ENCODE measurements at regions not wholly inside any gene's neighbourhood (a gene's known extent, or its start where the extent isn't known, plus 50 kb on each side); places are given as distances from the start of the nearest gene placed in this dataset.

GRCh38 chr6:156402227-156402626 is 375.0 kb upstream of the ARID1B start:
- DNase-seq, result no peak

DNA sequence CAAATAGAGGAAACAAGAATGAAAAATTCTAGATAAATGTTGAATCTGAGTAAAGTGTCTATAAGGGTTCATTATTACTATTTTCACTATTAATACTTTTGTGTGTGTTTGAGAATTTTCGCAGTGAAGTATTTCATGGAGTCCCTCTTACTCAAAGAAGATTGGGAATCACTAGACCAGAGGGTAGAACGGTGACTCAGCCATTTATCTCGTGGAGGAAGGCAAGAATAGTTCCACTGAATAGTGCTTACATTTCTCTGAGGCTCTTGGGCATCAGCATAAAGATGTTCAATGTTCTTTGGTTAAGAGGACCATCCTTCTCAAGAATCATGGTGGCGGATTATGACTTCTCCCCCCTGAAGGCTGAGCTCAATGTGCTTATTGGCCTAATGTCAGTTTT is 376.7 kb upstream of the ARID1B start:
- DNase-seq, result no peak

DNA sequence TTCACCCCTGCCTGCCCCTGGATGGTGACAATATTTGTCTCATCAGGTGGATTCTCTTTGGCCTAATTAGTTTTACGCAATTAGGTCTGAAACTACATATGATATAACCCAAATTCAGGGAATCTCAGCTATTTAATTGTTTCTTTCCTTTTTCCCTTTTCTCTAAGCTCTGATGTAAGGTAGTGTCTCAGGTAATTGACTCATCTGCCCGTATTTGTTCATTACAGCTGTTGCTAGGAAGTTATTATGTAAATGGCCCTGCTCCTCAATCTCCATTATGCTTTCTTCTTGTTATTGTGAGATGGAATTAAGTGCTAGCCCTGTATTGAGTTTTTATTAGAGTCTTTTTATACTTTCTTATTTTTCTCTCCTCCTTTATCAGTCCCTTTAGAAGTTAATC is 378.2 kb upstream of the ARID1B start:
- DNase-seq, result no peak

- DNase-seq, result no peak
These were observed 378.8 kb upstream of the ARID1B start for GRCh38 chr6:156398371-156398770.

DNA sequence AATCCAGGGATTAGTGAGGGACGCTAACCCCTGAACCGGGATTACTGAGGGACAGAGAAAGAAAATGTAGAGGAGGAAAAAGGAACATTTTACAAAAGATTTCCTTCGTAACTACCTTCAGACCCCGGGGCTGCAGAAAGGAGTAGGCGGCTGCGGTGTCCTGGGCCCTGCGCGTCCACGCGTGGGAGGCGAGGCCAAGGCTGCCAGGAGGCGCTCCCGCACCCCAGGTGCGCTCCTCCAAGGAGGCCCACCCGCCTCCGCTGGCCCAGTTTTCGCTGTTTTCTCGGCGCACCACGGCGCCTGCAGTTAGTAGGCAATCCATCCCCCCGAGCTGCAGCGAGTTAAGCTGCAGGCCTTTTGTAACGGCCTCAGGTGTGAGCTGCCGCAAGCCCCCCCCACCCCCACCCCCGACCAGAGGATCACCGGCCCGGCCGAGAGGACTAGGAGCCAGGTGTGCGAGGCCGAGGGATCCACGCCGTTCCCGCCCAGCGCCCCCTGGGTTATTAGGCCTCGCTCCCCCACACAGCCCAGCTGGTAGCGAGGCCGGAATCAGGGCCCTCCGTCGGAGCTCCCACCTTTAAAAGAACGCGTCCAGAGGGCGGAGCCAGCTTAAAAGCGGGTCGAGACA is 380.3 kb upstream of the ARID1B start:
- no peak for DNase-seq

- no peak for DNase-seq
These were observed 381.0 kb upstream of the ARID1B start for GRCh38 chr6:156396068-156396771.

GRCh38 chr6:156395276-156395675 is 381.9 kb upstream of the ARID1B start:
- DNase-seq, result no peak

GRCh38 chr6:156392648-156393047 is 384.5 kb upstream of the ARID1B start:
- no peak for DNase-seq

GRCh38 chr6:156391977-156392376 is 385.2 kb upstream of the ARID1B start:
- no peak for DNase-seq

DNA sequence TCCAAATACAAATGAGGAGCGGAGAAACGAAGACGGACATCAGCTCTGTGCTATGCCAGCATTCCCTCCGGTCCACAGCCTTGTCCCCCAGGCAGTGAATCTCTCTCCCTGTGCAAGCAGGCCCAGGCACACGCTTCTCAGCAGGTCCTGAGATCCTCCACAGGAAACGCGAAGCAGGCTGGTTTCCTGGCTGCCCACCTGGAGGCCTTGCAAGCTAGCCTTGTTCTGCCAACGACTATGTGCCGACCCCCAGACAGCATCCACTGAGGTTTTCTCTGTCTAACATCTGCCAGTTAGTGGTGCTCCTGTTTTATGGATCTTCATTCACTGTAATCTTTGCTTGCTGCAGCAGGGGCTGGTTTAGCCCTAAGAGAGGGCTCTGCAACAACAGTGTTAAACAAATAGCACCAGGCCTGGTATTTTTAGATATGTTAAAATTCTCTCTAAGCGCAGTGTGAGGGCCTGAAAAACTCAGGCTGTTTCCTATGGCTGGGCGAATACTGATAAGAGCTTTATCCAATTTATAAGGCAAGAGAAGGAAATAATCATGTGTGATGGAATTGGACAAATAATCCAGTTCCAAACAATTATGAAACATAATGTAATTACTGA is 386.0 kb upstream of the ARID1B start:
- no peak for DNase-seq

- no peak for DNase-seq
These were observed 386.6 kb upstream of the ARID1B start for GRCh38 chr6:156390621-156391020.

DNA sequence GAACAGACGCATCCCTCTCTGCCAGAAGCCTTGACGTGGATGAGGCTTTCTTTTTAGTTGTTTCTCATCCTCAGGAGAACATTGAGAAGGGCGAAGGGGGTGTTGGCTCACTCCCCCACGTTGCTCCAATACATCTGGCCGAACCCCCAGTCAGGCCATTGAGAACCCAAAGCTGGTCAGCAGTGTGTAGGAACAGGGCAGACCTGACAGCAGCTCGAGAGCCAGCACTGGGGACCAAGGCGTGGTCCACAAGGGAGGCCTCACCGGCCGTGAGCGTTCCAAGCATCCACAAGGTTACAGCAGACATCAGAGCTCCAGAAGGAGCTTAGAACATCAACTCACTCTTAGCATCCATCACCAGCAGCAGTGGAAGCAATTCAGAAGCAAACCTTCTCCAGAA is 387.9 kb upstream of the ARID1B start:
- no peak for DNase-seq

- no peak for DNase-seq
These were observed 389.7 kb upstream of the ARID1B start for GRCh38 chr6:156387472-156387871.

DNA sequence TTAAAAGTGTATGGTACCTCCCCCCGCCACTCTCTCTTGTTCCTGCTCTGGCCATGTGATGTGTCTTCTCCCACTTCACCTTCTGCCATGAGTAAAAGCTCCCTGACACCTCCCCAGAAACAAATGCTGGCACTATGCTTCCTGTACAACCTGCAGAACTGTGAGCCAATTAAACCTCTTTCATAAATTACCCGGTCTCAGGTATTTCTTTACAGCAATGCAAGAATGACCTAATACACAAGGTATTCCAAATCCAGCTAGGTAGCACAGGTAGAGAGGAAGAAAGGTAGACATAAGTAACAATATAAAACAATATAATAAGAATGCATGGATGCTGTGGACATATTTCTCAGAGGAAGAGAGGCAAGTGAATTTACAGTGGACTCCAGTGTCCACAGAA is 394.1 kb upstream of the ARID1B start:
- DNase-seq, result no peak

DNA sequence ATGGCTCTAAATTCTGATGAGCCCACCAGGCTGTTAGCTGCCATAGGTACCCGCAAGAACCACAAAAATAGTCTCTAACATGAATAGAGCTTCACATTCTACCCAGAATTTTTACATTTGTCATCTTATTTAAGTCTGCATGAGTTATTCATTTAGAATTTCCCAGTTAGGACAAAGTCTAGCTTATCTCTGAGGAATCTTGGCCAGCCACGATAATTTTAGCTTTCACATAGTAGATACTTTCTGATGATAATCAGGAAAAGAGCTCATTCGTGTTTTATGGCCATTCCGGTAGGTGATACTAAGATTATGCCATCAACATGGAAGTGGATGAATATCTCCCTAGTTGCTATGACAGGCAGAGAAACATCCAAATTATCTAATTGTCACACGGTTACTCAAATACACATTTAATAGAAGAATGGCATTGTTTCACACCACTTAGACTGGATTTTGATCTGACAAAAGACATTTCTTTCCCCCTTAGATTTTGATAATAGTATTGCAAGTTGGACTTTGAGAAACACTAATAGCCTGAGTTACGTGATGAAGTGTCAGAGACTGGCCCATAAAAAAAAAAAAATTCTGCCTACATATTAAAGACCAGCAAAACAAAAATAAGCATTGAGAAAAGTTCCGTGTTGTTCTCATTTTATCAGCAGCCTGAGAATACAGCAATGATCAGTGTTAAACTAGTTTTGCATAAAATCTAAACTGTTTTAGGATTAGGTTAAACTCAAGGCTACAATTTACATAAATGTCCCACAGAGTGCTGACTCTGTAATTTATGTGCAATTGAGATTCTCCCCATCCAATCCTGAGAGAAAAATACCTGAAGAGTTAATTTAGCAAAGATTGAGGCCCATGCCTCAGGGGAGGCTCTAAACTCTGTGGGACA is 397.5 kb upstream of the ARID1B start:
- no peak for DNase-seq

- DNase-seq, result no peak
These were observed 398.3 kb upstream of the ARID1B start for GRCh38 chr6:156378853-156379252.

GRCh38 chr6:156376091-156376490 is 401.1 kb upstream of the ARID1B start:
- no peak for DNase-seq

- DNase-seq, result no peak
These were observed 417.3 kb upstream of the ARID1B start for GRCh38 chr6:156359912-156360311.

DNA sequence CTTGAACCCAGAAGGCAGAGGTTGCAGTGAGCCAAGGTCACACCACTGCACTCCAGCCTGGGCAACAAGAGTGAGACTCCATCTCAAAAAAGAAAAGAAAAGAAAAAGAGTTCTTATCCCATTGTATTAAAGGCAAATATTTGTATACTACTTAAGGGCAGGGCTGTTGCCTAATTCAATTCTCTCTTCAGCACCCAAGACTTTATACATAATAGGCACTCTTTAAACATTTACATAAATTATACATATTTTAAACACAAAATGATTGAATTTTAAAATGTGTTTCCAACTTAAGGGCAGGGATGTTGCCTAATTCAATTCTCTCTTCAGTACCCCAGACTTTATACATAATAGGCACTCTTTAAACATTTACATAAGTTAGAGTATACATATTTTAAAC is 424.3 kb upstream of the ARID1B start:
- no peak for DNase-seq

GRCh38 chr6:156351346-156351966 is 425.7 kb upstream of the ARID1B start:
- DNase-seq, result no peak

GRCh38 chr6:156350337-156350736 is 426.8 kb upstream of the ARID1B start:
- DNase-seq, result no peak

DNA sequence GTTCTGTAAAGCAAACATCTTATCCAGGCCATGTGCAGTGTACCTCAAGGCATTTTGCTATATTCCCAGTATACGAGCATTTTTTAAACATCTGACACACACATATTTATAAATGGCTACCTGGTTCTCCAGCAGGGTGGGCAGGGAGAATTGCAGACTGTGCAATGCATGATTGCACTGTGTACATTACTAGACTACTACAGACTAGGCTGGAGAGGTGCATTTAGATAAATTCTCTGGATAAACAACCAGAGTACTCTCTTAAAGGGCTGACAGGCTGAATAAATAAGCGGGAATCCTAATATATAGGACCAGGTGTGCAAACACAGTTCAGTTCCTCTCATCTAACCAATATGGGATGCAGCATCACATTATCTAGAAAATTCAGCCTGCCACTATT is 428.3 kb upstream of the ARID1B start:
- no peak for DNase-seq

- no peak for DNase-seq
These were observed 428.8 kb upstream of the ARID1B start for GRCh38 chr6:156348424-156348823.
